ENCODE measurements at regions not wholly inside any gene's neighbourhood (a gene's known extent, or its start where the extent isn't known, plus 50 kb on each side); places are given as distances from the start of the nearest gene placed in this dataset.

- TF ChIP-seq POLR2A (IDR thresholded peaks at IDR 0.05; ENCODE audit: low read depth, low read length) = no peak
- TF ChIP-seq MXI1 (IDR thresholded peaks at IDR 0.05; ENCODE audit: borderline replicate concordance, low read depth, low read length) = no peak
- no peak for TF ChIP-seq CTCF (conservative IDR thresholded peaks at IDR 0.05; ENCODE audit: low read depth, low read length)
- no peak for TF ChIP-seq RAD21 (IDR thresholded peaks at IDR 0.05; ENCODE audit: low read length)
- no peak for TF ChIP-seq USF2 (IDR thresholded peaks at IDR 0.05; ENCODE audit: low read depth, low read length)
Observed at GRCh38 chr3:188006726-188007393, 147.1 kb upstream of the LPP start.

All from IMR-90 (cell line).